Smooth muscle cell (in vitro differentiated cells): ENCODE measurements at regions not wholly inside any gene's neighbourhood (a gene's known extent, or its start where the extent isn't known, plus 50 kb on each side); places are given as distances from the start of the nearest gene placed in this dataset.

ENCODE experiments used
- DNase-seq: peaks from one replicate; lab custom pipeline; 2025; ENCODE audit not compliant: unreplicated experiment; lab: John Stamatoyannopoulos, UW
- H2AFZ ChIP-seq: fragments of 200-600 bp; sonication (generic); 2 replicates; pipeline ENCODE4 v1.6.0; 2016; ENCODE audit warnings: antibody characterized with exemption, low read depth, mild to moderate bottlenecking
- H3F3A ChIP-seq: fragments of 200-600 bp; sonication (generic); 2 replicates; pipeline ENCODE4 v1.6.0; 2017; ENCODE audit warnings: antibody characterized with exemption, low read depth
- H3K27ac ChIP-seq: fragments of 200-600 bp; sonication (generic); 2 replicates; pipeline ENCODE4 v1.5.1; 2016; ENCODE audit warnings: low read depth, mild to moderate bottlenecking
- H3K27me3 ChIP-seq: fragments of 200-600 bp; sonication (generic); 2 replicates; pipeline ENCODE4 v1.6.1; 2016; ENCODE audit warnings: low read depth, mild to moderate bottlenecking
- H3K36me3 ChIP-seq: fragments of 200-600 bp; sonication (generic); 2 replicates; pipeline ENCODE4 v1.5.1; 2016; ENCODE audit warnings: low read depth
- H3K4me1 ChIP-seq: fragments of 200-600 bp; sonication (generic); 2 replicates; pipeline ENCODE4 v1.5.1; 2016; ENCODE audit warnings: low read depth
- H3K4me2 ChIP-seq: fragments of 200-600 bp; sonication (generic); 2 replicates; pipeline ENCODE4 v1.6.0; 2016; ENCODE audit warnings: mild to moderate bottlenecking
- H3K4me3 ChIP-seq: fragments of 200-600 bp; sonication (generic); 2 replicates; pipeline ENCODE4 v1.5.1; 2016; ENCODE audit warnings: mild to moderate bottlenecking
- H3K79me2 ChIP-seq: fragments of 200-600 bp; sonication (generic); 2 replicates; pipeline ENCODE4 v1.6.0; 2016; ENCODE audit warnings: low read depth, mild to moderate bottlenecking
- H3K9ac ChIP-seq: fragments of 200-600 bp; sonication (generic); 2 replicates; pipeline ENCODE4 v1.6.0; 2016; ENCODE audit warnings: low read depth
- H3K9me3 ChIP-seq: fragments of 200-600 bp; sonication (generic); replicated peaks from 2 replicates; pipeline ENCODE4 v1.5.1; 2016; ENCODE audit warnings: low read depth
- H4K20me1 ChIP-seq: fragments of 200-600 bp; sonication (generic); 2 replicates; pipeline ENCODE4 v1.6.0; 2016; ENCODE audit warnings: low read depth
- CTCF ChIP-seq: fragments of 200-600 bp; sonication (generic); IDR thresholded peaks from 2 replicates; pipeline ENCODE4 v1.5.1; 2017; ENCODE audit warnings: borderline replicate concordance, mild to moderate bottlenecking, antibody characterized with exemption; ENCODE audit not compliant: insufficient read depth, poor library complexity, severe bottlenecking
- WGBS: methylation state at CpG from one replicate; pipeline ENCODE4 v1.1.7; 2016; ENCODE audit warnings: low lambda C conversion rate; 5-methylcytosine and 5-hydroxymethylcytosine counted together

GRCh38 chr15:61742591-61742990 is 317.7 kb downstream of the VPS13C start:
- Histone ChIP-seq H3F3A (no peaks in the 10 kb centered on the region), H3K79me2 (no peaks in the 10 kb centered on the region), H2AFZ (no peak overlapping the region), H3K4me3 (no peak overlapping the region), H3K27me3 (peaks cover 3% of the 10 kb centered on the region), H3K36me3 (no peaks in the 10 kb centered on the region), H3K27ac (no peak overlapping the region), H3K4me2 (no peak overlapping the region), H4K20me1 (no peaks in the 10 kb centered on the region), H3K4me1 (no peaks in the 10 kb centered on the region), H3K9me3 (no peaks in the 10 kb centered on the region), H3K9ac (no peak overlapping the region)
- no peak for DNase-seq
- TF ChIP-seq CTCF, result no peak

GRCh38 chr15:61736790-61737189 is 323.5 kb downstream of the VPS13C start:
- Histone ChIP-seq H3K27ac (no peak overlapping the region), H3K4me3 (no peak overlapping the region), H3K79me2 (no peaks in the 10 kb centered on the region), H3K9me3 (no peaks in the 10 kb centered on the region), H3K36me3 (no peaks in the 10 kb centered on the region), H2AFZ (no peak overlapping the region), H3K9ac (no peak overlapping the region), H3K4me2 (no peak overlapping the region), H3K4me1 (no peaks in the 10 kb centered on the region), H3F3A (no peaks in the 10 kb centered on the region), H3K27me3 (peaks cover 14% of the 10 kb centered on the region), H4K20me1 (no peaks in the 10 kb centered on the region)
- 86% methylated on average over 1 of the region's 1 CpG for WGBS
- no peak for DNase-seq
- TF ChIP-seq CTCF, result no peak

DNA sequence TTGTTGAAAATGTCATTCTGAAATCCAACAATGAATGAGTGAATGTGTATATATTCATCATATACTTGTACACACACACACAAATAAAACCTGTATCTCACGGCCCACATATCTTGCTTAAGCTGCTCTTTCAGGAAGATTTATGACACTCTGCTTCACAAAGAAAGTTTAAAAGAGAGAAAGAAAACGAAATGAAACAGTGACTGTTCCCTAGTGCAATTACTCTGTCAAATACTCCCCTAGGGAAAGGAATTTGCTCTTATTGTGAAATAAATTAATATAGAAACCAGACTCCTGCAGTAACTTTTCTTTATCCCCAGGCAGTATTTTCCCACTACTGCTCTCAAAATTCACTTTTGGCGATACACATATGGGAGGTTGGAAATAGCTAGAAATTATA is 329.1 kb downstream of the VPS13C start:
- Histone ChIP-seq H3K79me2 (no peaks in the 10 kb centered on the region), H3K9me3 (no peaks in the 10 kb centered on the region), H3K27ac (no peak overlapping the region), H3K4me3 (no peak overlapping the region), H3K27me3 (peaks cover 19% of the 10 kb centered on the region), H4K20me1 (no peaks in the 10 kb centered on the region), H3K4me2 (no peak overlapping the region), H3F3A (no peaks in the 10 kb centered on the region), H2AFZ (no peak overlapping the region), H3K9ac (no peak overlapping the region), H3K36me3 (no peaks in the 10 kb centered on the region), H3K4me1 (no peaks in the 10 kb centered on the region)
- WGBS, result 52% methylated on average over 3 of the region's 3 CpGs
- DNase-seq, result no peak
- no peak for TF ChIP-seq CTCF

- TF ChIP-seq CTCF, result no peak
- 82% methylated on average over 2 of the region's 2 CpGs for WGBS
Measured at GRCh38 chr15:61729646-61730045, 330.6 kb downstream of the VPS13C start.

More at GRCh38 chr15:61729646-61730045, 330.6 kb downstream of the VPS13C start:
- no peak overlapping the region for H2AFZ ChIP-seq
- H3K4me2 ChIP-seq, result no peak overlapping the region
- H3K4me1 ChIP-seq, result no peaks in the 10 kb centered on the region
- no peak overlapping the region for H3K4me3 ChIP-seq
- no peak for DNase-seq
- no peak overlapping the region for H3K27ac ChIP-seq
- H3K27me3 ChIP-seq, result peaks cover 12% of the 10 kb centered on the region
- no peaks in the 10 kb centered on the region for H3K36me3 ChIP-seq
- H4K20me1 ChIP-seq, result no peaks in the 10 kb centered on the region
- H3F3A ChIP-seq, result no peaks in the 10 kb centered on the region
- no peaks in the 10 kb centered on the region for H3K79me2 ChIP-seq
- no peak overlapping the region for H3K9ac ChIP-seq
- no peaks in the 10 kb centered on the region for H3K9me3 ChIP-seq
